ENCODE measurements at regions not wholly inside any gene's neighbourhood (a gene's known extent, or its start where the extent isn't known, plus 50 kb on each side); places are given as distances from the start of the nearest gene placed in this dataset.
"Not testable (repeated sequence)": the region's sequence is repeated elsewhere in the genome, so short reads cannot be mapped to it uniquely, and the experiment has no call there.

- FAIRE-seq: no peak
- no peak for DNase-seq (ENCODE audit: insufficient read length, low spot score)
Measured at GRCh38 chr18:6566338-6566911, 151.7 kb upstream of the L3MBTL4 start.

GRCh38 chr18:6569813-6570212, 155.1 kb upstream of the L3MBTL4 start:
- no peak for FAIRE-seq
- no peak for DNase-seq (ENCODE audit: insufficient read length, low spot score)

- FAIRE-seq: no peak
Measured at GRCh38 chr18:6570581-6571238, 156.0 kb upstream of the L3MBTL4 start.

GRCh38 chr18:6571239-6571602, 156.5 kb upstream of the L3MBTL4 start:
- no peak for DNase-seq (ENCODE audit: insufficient read length, low spot score)
- no peak for FAIRE-seq

More at GRCh38 chr18:6570581-6571238, 156.0 kb upstream of the L3MBTL4 start:
- DNase-seq (ENCODE audit: insufficient read length, low spot score): no peak

GRCh38 chr18:6572192-6572591, 157.3 kb upstream of the ARHGAP28 start:
- DNase-seq (ENCODE audit: insufficient read length, low spot score); FAIRE-seq: not testable (repeated sequence)

GRCh38 chr18:6574631-6575030, 154.9 kb upstream of the ARHGAP28 start:
- FAIRE-seq (no peak), DNase-seq (ENCODE audit: insufficient read length, low spot score) (no peak)

GRCh38 chr18:6575908-6576307, 153.6 kb upstream of the ARHGAP28 start:
- no peak for FAIRE-seq
- no peak for DNase-seq (ENCODE audit: insufficient read length, low spot score)

- no peak for FAIRE-seq
Measured at GRCh38 chr18:6576718-6577375, 152.7 kb upstream of the ARHGAP28 start.

GRCh38 chr18:6578686-6579085, 150.8 kb upstream of the ARHGAP28 start:
- no peak for DNase-seq (ENCODE audit: insufficient read length, low spot score)
- no peak for FAIRE-seq

More at GRCh38 chr18:6576718-6577375, 152.7 kb upstream of the ARHGAP28 start:
- DNase-seq (ENCODE audit: insufficient read length, low spot score): no peak

GRCh38 chr18:6579486-6579885, 150.0 kb upstream of the ARHGAP28 start:
- DNase-seq (ENCODE audit: insufficient read length, low spot score): no peak
- FAIRE-seq: no peak

GRCh38 chr18:6580401-6580800, 149.1 kb upstream of the ARHGAP28 start:
- DNase-seq (ENCODE audit: insufficient read length, low spot score): no peak
- no peak for FAIRE-seq

- no peak for DNase-seq (ENCODE audit: insufficient read length, low spot score)
- FAIRE-seq: no peak
Measured at GRCh38 chr18:6589923-6590322, 139.6 kb upstream of the ARHGAP28 start.

GRCh38 chr18:6590326-6590725, 139.2 kb upstream of the ARHGAP28 start:
- no peak for FAIRE-seq
- DNase-seq (ENCODE audit: insufficient read length, low spot score): no peak

- DNase-seq (ENCODE audit: insufficient read length, low spot score) (no peak), FAIRE-seq (no peak)
Measured at GRCh38 chr18:6591491-6591890, 138.0 kb upstream of the ARHGAP28 start.

GRCh38 chr18:6592522-6592921, 137.0 kb upstream of the ARHGAP28 start:
- FAIRE-seq: no peak
- DNase-seq (ENCODE audit: insufficient read length, low spot score): no peak

- DNase-seq (ENCODE audit: insufficient read length, low spot score) (no peak), FAIRE-seq (no peak)
Measured at GRCh38 chr18:6593142-6593885, 136.2 kb upstream of the ARHGAP28 start.

GRCh38 chr18:6595666-6596065, 133.8 kb upstream of the ARHGAP28 start:
- no peak for FAIRE-seq
- DNase-seq (ENCODE audit: insufficient read length, low spot score): no peak

- FAIRE-seq: no peak
- DNase-seq (ENCODE audit: insufficient read length, low spot score): no peak
Measured at GRCh38 chr18:6598657-6599056, 130.9 kb upstream of the ARHGAP28 start.

GRCh38 chr18:6600667-6601167, 128.8 kb upstream of the ARHGAP28 start:
- DNase-seq (ENCODE audit: insufficient read length, low spot score) (no peak), FAIRE-seq (no peak)

GRCh38 chr18:6601241-6601640, 128.3 kb upstream of the ARHGAP28 start:
- DNase-seq (ENCODE audit: insufficient read length, low spot score) (no peak), FAIRE-seq (no peak)

GRCh38 chr18:6602365-6602764, 127.2 kb upstream of the ARHGAP28 start:
- no peak for DNase-seq (ENCODE audit: insufficient read length, low spot score)
- no peak for FAIRE-seq

All from GM19239 (cell line).